GM10248 (cell line): ENCODE measurements at regions not wholly inside any gene's neighbourhood (a gene's known extent, or its start where the extent isn't known, plus 50 kb on each side); places are given as distances from the start of the nearest gene placed in this dataset.

Experiments used
- CTCF ChIA-PET: fragments of 300-600 bp; sonication (Branson Sonifier 250); formaldehyde crosslinking; extraction: SDS; loops from one replicate; lab custom pipeline; 2021; ENCODE audit warnings: antibody characterized with exemption; lab: Yijun Ruan, JAX
- POLR2A ChIA-PET: fragments of 350-650 bp; sonication (Branson Sonifier 250); formaldehyde crosslinking; extraction: SDS; loops from one replicate; lab custom pipeline; 2020; ENCODE audit warnings: antibody characterized with exemption; lab: Yijun Ruan, JAX
- DNase-seq: peaks from one replicate; pipeline ENCODE4 v3.0.0; 2012; ENCODE audit errors: extremely low spot score
- CTCF ChIP-seq: IDR thresholded peaks from 2 replicates; pipeline ENCODE4 v1.5.1; 2012; ENCODE audit warnings: mild to moderate bottlenecking, low read depth; ENCODE audit errors: extremely low read depth, missing control alignments, control extremely low read depth

- DNase-seq = peak; percentile 5
- POLR2A ChIA-PET = no interaction called here
- no peak for TF ChIP-seq CTCF
- CTCF ChIA-PET = interaction anchor here (1.2 kb wide), 1 partner anchor 22 kb away, joined by 3 read pairs; no protein-coding TSS in a partner anchor
These were observed 874.1 kb downstream of the GRM8 start for GRCh38 chr7:126378642-126379041.

GRCh38 chr7:126370038-126370668, 882.6 kb downstream of the GRM8 start:
- no peak for DNase-seq
- ChIA-PET POLR2A (no interaction called here), CTCF (no interaction called here)
- no peak for TF ChIP-seq CTCF

- no peak for DNase-seq
These were observed 890.0 kb downstream of the GRM8 start for GRCh38 chr7:126362746-126363145.

GRCh38 chr7:126361183-126361582, 891.6 kb downstream of the GRM8 start:
- ChIA-PET CTCF (no interaction called here), POLR2A (no interaction called here)
- no peak for TF ChIP-seq CTCF
- no peak for DNase-seq

More at GRCh38 chr7:126362746-126363145, 890.0 kb downstream of the GRM8 start:
- no peak for TF ChIP-seq CTCF
- ChIA-PET CTCF (interaction anchor here (0.9 kb wide), 1 partner anchor 15 kb away, joined by 4 read pairs; no protein-coding TSS in a partner anchor), POLR2A (no interaction called here)

GRCh38 chr7:126339813-126340212, 912.9 kb downstream of the GRM8 start:
- POLR2A ChIA-PET = no interaction called here
- CTCF ChIA-PET = no interaction called here
- DNase-seq = no peak
- TF ChIP-seq CTCF = no peak

- TF ChIP-seq CTCF = no peak
- POLR2A ChIA-PET = no interaction called here
- CTCF ChIA-PET = interaction anchor here (1.2 to 1.5 kb wide), 4 partner anchors 11 to 37 kb away, joined by 3 to 5 read pairs (median 4); no protein-coding TSS in a partner anchor
- DNase-seq = no peak
These were observed 947.1 kb downstream of the GRM8 start for GRCh38 chr7:126305671-126306070.
